Transverse colon (tissue), 4 donors: ENCODE measurements at regions not wholly inside any gene's neighbourhood (a gene's known extent, or its start where the extent isn't known, plus 50 kb on each side); places are given as distances from the start of the nearest gene placed in this dataset.

Experiments
- CTCF ChIP-seq, 5 experiments: fragments of 200-600 bp in 3 of 5; fragments of 450-650 bp in 2 of 5; sonication (generic) in 3 of 5; IDR thresholded peaks; 1 replicate in 2 of 5; 2 replicates in 3 of 5; pipeline ENCODE4 v1.5.1; 2016 to 2017; ENCODE audit warnings: antibody characterized with exemption in 5 of 5, inconsistent platforms in 3 of 5, mild to moderate bottlenecking in 2 of 5, moderate library complexity in 1 of 5
- EP300 ChIP-seq: sonication (generic); formaldehyde crosslinking; IDR thresholded peaks from one replicate; pipeline ENCODE4 v1.6.1; 2017; ENCODE audit warnings: antibody characterized with exemption, low read depth
- POLR2A ChIP-seq: fragments of 450-650 bp; IDR thresholded peaks from one replicate; pipeline ENCODE4 v1.6.1; 2016; ENCODE audit warnings: antibody characterized with exemption, mild to moderate bottlenecking, moderate library complexity
- POLR2AphosphoS5 ChIP-seq, 3 donors: sonication (generic); formaldehyde crosslinking; IDR thresholded peaks; one replicate each; pipeline ENCODE4 v1.6.1; 2016; ENCODE audit warnings: antibody characterized with exemption in 3 of 3

- no peak for TF ChIP-seq POLR2AphosphoS5 (IDR thresholded peaks at IDR 0.05)
- no peak for TF ChIP-seq POLR2A
- TF ChIP-seq CTCF (IDR thresholded peaks at IDR 0.05) = no peak
- no peak for TF ChIP-seq EP300
Measured at GRCh38 chr5:117732264-117732663, 1157.6 kb upstream of the SEMA6A start.
